GM10248 (cell line): ENCODE measurements at regions not wholly inside any gene's neighbourhood (a gene's known extent, or its start where the extent isn't known, plus 50 kb on each side); places are given as distances from the start of the nearest gene placed in this dataset.

Source experiments
- CTCF ChIA-PET: fragments of 300-600 bp; sonication (Branson Sonifier 250); formaldehyde crosslinking; extraction: SDS; loops from one replicate; lab custom pipeline; 2021; ENCODE audit warnings: antibody characterized with exemption; lab: Yijun Ruan, JAX
- POLR2A ChIA-PET: fragments of 350-650 bp; sonication (Branson Sonifier 250); formaldehyde crosslinking; extraction: SDS; loops from one replicate; lab custom pipeline; 2020; ENCODE audit warnings: antibody characterized with exemption; lab: Yijun Ruan, JAX
- DNase-seq: peaks from one replicate; pipeline ENCODE4 v3.0.0; 2012; ENCODE audit errors: extremely low spot score
- CTCF ChIP-seq: IDR thresholded peaks from 2 replicates; pipeline ENCODE4 v1.5.1; 2012; ENCODE audit warnings: mild to moderate bottlenecking, low read depth; ENCODE audit errors: extremely low read depth, missing control alignments, control extremely low read depth

- ChIA-PET CTCF (interaction anchor here (1.7 kb wide), 1 partner anchor 1293 kb away, joined by 3 read pairs; no protein-coding TSS in a partner anchor), POLR2A (no interaction called here)
- DNase-seq = no peak
- no peak for TF ChIP-seq CTCF
Measured at GRCh38 chr15:58235961-58236360, 97.8 kb downstream of the AQP9 start.

GRCh38 chr15:58240191-58240932 is 102.2 kb downstream of the AQP9 start:
- no peak for TF ChIP-seq CTCF
- ChIA-PET CTCF (interaction anchor here (1.0 to 1.9 kb wide), 3 partner anchors 10 to 12 kb away, joined by 3 to 10 read pairs (median 9); no protein-coding TSS in a partner anchor), POLR2A (no interaction called here)
- DNase-seq = no peak

GRCh38 chr15:58241872-58242271 is 103.7 kb downstream of the AQP9 start:
- no peak for TF ChIP-seq CTCF
- DNase-seq = no peak
- CTCF ChIA-PET = interaction anchor here (1.0 to 1.2 kb wide), 2 partner anchors 10 to 11 kb away, joined by 3 read pairs; no protein-coding TSS in a partner anchor
- POLR2A ChIA-PET = no interaction called here

- ChIA-PET CTCF (interaction anchor here (1.3 kb wide), 1 partner anchor 15 kb away, joined by 4 read pairs; no protein-coding TSS in a partner anchor), POLR2A (no interaction called here)
- no peak for DNase-seq
- no peak for TF ChIP-seq CTCF
Measured at GRCh38 chr15:58243070-58243469, 104.9 kb downstream of the AQP9 start.

GRCh38 chr15:58244536-58244935 is 106.4 kb downstream of the AQP9 start:
- ChIA-PET POLR2A (no interaction called here), CTCF (interaction anchor here (0.9 kb wide), 1 partner anchor 15 kb away, joined by 3 read pairs; no protein-coding TSS in a partner anchor)
- DNase-seq = no peak

GRCh38 chr15:58246041-58246440 is 107.9 kb downstream of the AQP9 start:
- no peak for TF ChIP-seq CTCF
- no peak for DNase-seq
- ChIA-PET CTCF (interaction anchor here (1.0 to 1.5 kb wide), 2 partner anchors 18 to 32 kb away, joined by 3 to 4 read pairs; no protein-coding TSS in a partner anchor), POLR2A (no interaction called here)

More at GRCh38 chr15:58244536-58244935, 106.4 kb downstream of the AQP9 start:
- no peak for TF ChIP-seq CTCF
